GM12892 (cell line): ENCODE measurements at regions not wholly inside any gene's neighbourhood (a gene's known extent, or its start where the extent isn't known, plus 50 kb on each side); places are given as distances from the start of the nearest gene placed in this dataset.

Experiments used
- POLR2A ChIP-seq: IDR thresholded peaks from 2 replicates; pipeline ENCODE4 v1.6.1; 2011; ENCODE audit warnings: low read depth, low read length, control low read depth
- TAF1 ChIP-seq: IDR thresholded peaks from 2 replicates; pipeline ENCODE4 v1.6.1; 2011; ENCODE audit warnings: low read depth, mild to moderate bottlenecking, control low read depth, low read length, borderline replicate concordance

GRCh38 chr3:5585085-5585484 lies 397.6 kb downstream of the EDEM1 start:
- TF ChIP-seq TAF1 = no peak
- TF ChIP-seq POLR2A = no peak
